ENCODE measurements at regions not wholly inside any gene's neighbourhood (a gene's known extent, or its start where the extent isn't known, plus 50 kb on each side); places are given as distances from the start of the nearest gene placed in this dataset.

DNA sequence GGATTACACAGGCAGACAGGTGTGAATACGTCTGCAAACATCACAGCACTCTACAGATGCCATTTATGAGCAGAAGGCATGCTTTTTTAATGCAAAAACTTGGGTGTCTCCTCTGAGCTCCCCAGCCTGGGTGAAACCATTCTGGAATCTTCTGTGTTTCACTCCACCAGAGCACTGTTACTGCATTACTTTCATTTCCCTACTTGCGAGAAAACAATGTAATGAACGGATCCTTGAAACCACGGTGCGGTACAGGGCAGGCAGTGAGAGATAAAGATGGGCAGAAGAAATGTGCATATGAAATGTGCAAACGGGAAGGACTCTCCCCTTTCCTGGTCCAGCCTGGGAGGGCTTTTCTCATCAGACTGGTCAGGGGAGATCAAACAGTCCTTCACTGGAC is 584.3 kb upstream of the KLF4 start:
- Histone ChIP-seq H2AK5ac (ENCODE audit: low read depth, low read length) (no peak overlapping the region), H3K14ac (replicated peaks; ENCODE audit: low read depth, low read length) (no peak overlapping the region), H2BK15ac (ENCODE audit: low read depth, low read length) (no peak overlapping the region), H3K4me1 (ENCODE audit: control insufficient read depth, insufficient read depth, low read length) (no peaks in the 10 kb centered on the region), H3K36me3 (ENCODE audit: control insufficient read depth, insufficient read depth, low read length) (no peaks in the 10 kb centered on the region), H4K8ac (ENCODE audit: low read depth in 2 of 2, low read length in 2 of 2) (no peak overlapping the region), H3K23ac (ENCODE audit: low read depth, low read length) (no peak overlapping the region), H3K27ac (ENCODE audit: insufficient read depth, low read length) (no peak overlapping the region), H3K56ac (ENCODE audit: extremely low read depth, insufficient read depth, low read length) (no peak overlapping the region), H2BK5ac (ENCODE audit: low read depth, low read length, poor library complexity, severe bottlenecking) (no peak overlapping the region), H3K9ac (ENCODE audit: low read depth, low read length) (no peak overlapping the region), H4K5ac (ENCODE audit: low read depth, low read length) (no peak overlapping the region), H3K9me3 (ENCODE audit: control insufficient read depth, insufficient read depth, low read length) (no peaks in the 10 kb centered on the region; the same call in 1 of the 2 replicates), H3K4me3 (ENCODE audit: insufficient read depth, low read depth, low read length) (no peak overlapping the region), H2BK20ac (ENCODE audit: low read depth, low read length) (no peak overlapping the region), H3K18ac (ENCODE audit: low read depth, low read length) (no peak overlapping the region), H3K27me3 (ENCODE audit: control insufficient read depth, insufficient read depth, low read length) (peaks cover 2% of the 10 kb centered on the region), H2AK9ac (replicated peaks; ENCODE audit: low read depth, low read length, poor library complexity) (no peak overlapping the region), H4K91ac (ENCODE audit: insufficient read depth, low read depth, low read length) (no peak overlapping the region), H2AFZ (replicated peaks; ENCODE audit: low read length, poor library complexity) (no peak overlapping the region), H3K9me1 (ENCODE audit: insufficient read depth, low read length) (no peaks in the 10 kb centered on the region), H2BK120ac (ENCODE audit: low read depth, low read length) (no peak overlapping the region), H3K4ac (ENCODE audit: low read depth, low read length) (no peak overlapping the region), H4K20me1 (ENCODE audit: insufficient read depth, low read length) (no peaks in the 10 kb centered on the region), H3K4me2 (ENCODE audit: low read depth, low read length) (no peak overlapping the region), H3K79me1 (ENCODE audit: low read depth in 1 of 2, low read length in 2 of 2) (no peaks in the 10 kb centered on the region)
- no peak for ATAC-seq (ENCODE audit: low read depth)
- dilution Hi-C loops (cut with HindIII; ENCODE audit: low sequenced_read_pairs, unreplicated experiment) = no loop called here
- CTCF ChIA-PET = no interaction called here
- DNase-seq = no peak
- intact Hi-C loops (cut with micrococcal nuclease) = no loop called here
- TF ChIP-seq CTCF (conservative IDR thresholded peaks at IDR 0.05; ENCODE audit: low read depth, low read length) (no peak), SMC3 (IDR thresholded peaks at IDR 0.05; ENCODE audit: low read depth, low read length) (no peak), FOS (IDR thresholded peaks at IDR 0.05; ENCODE audit: low read depth, low read length) (no peak), CEBPB (IDR thresholded peaks at IDR 0.05; ENCODE audit: low read depth, low read length) (no peak), RCOR1 (IDR thresholded peaks at IDR 0.05; ENCODE audit: insufficient replicate concordance, low read length) (no peak), BHLHE40 (IDR thresholded peaks at IDR 0.05; ENCODE audit: low read depth, low read length) (no peak), NFE2L2 (IDR thresholded peaks at IDR 0.05; ENCODE audit: low read depth, low read length) (no peak), ELK1 (IDR thresholded peaks at IDR 0.05; ENCODE audit: borderline replicate concordance, low read depth, low read length) (no peak), CHD1 (IDR thresholded peaks at IDR 0.05; ENCODE audit: low read depth, low read length) (no peak), MXI1 (IDR thresholded peaks at IDR 0.05; ENCODE audit: borderline replicate concordance, low read depth, low read length) (no peak)
- TF ChIP-seq, protein P1, sequence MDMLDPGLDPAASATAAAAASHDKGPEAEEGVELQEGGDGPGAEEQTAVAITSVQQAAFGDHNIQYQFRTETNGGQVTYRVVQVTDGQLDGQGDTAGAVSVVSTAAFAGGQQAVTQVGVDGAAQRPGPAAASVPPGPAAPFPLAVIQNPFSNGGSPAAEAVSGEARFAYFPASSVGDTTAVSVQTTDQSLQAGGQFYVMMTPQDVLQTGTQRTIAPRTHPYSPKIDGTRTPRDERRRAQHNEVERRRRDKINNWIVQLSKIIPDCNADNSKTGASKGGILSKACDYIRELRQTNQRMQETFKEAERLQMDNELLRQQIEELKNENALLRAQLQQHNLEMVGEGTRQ (IDR thresholded peaks at IDR 0.05; ENCODE audit: low read depth, low read length) = no peak
- no TSS peak for BruUV-seq (replicated peaks)
- POLR2A ChIA-PET (ENCODE audit: unreplicated experiment) = no interaction called here
- in situ Hi-C loops (cut with MboI; ENCODE audit: low sequenced_read_pairs) = no loop called here
- WGBS, 2 experiments (ENCODE audit: extremely low coverage in 2 of 2, insufficient read length in 1 of 2) = 80% methylated on average over 1 of the region's 6 CpGs; no CpG with 5 or more reads in 1 of the 2 experiments
